B cell (primary cell): ENCODE measurements at regions not wholly inside any gene's neighbourhood (a gene's known extent, or its start where the extent isn't known, plus 50 kb on each side); places are given as distances from the start of the nearest gene placed in this dataset.

Source experiments
- ATAC-seq: fragments of 200-7000 bp; cut with Tn5 transposase; one replicate; pipeline ENCODE4 v1.10.0; 2021; ENCODE audit warnings: low read depth, mild to moderate bottlenecking, moderate number of reproducible peaks, moderate library complexity
- CTCF ChIA-PET: fragments of 350-600 bp; sonication (Branson Sonifier 250); formaldehyde crosslinking; loops from one replicate; lab custom pipeline; 2021; ENCODE audit warnings: antibody characterized with exemption, inconsistent platforms; lab: Charles Lee
- POLR2A ChIA-PET: fragments of 350-600 bp; sonication (Branson Sonifier 250); formaldehyde crosslinking; loops from one replicate; lab custom pipeline; 2021; ENCODE audit warnings: antibody characterized with exemption; lab: Charles Lee
- DNase-seq: peaks from one replicate; pipeline ENCODE4 v3.0.0; 2013
- H2AFZ ChIP-seq: 2 replicates; pipeline ENCODE4 v1.6.1; 2012; ENCODE audit warnings: mild to moderate bottlenecking, low read depth, low read length; ENCODE audit not compliant: insufficient read depth, poor library complexity, severe bottlenecking
- H3K27ac ChIP-seq, 2 donors: 1 replicate in 1 of 2; 2 replicates in 1 of 2; pipeline ENCODE4 v1.5.1; 2012 to 2013; ENCODE audit warnings: low read length in 2 of 2, mild to moderate bottlenecking in 2 of 2, moderate library complexity in 1 of 2
- H3K27me3 ChIP-seq, 4 experiments: fragments of 200-600 bp in 1 of 4; sonication (generic) in 1 of 4; replicated peaks in 1 of 4; 1 replicate in 2 of 4; 2 replicates in 2 of 4; pipeline versions ENCODE4 v1.6.1 to v1.7.0; 2013 to 2016; ENCODE audit warnings: low read length in 3 of 4, mild to moderate bottlenecking in 2 of 4, mixed read lengths in 1 of 4, moderate library complexity in 1 of 4; ENCODE audit not compliant: insufficient read depth in 4 of 4, control insufficient read depth in 3 of 4; ENCODE audit errors: control extremely low read depth in 1 of 4
- H3K36me3 ChIP-seq, 2 experiments: replicated peaks in 1 of 2; 1 replicate in 1 of 2; 2 replicates in 1 of 2; pipeline versions ENCODE4 v1.6.1 to v1.7.1; 2013; ENCODE audit warnings: low read length in 1 of 2; ENCODE audit not compliant: insufficient read depth in 2 of 2, control insufficient read depth in 1 of 2; ENCODE audit errors: control extremely low read depth in 1 of 2, extremely low read depth in 1 of 2
- H3K4me1 ChIP-seq, 2 donors: fragments of 200-600 bp in 1 of 2; sonication (generic) in 1 of 2; 1 replicate in 1 of 2; 2 replicates in 1 of 2; pipeline versions ENCODE4 v1.5.1 to v1.6.1; 2013 to 2017; ENCODE audit warnings: low read length in 2 of 2; ENCODE audit not compliant: control insufficient read depth in 2 of 2, insufficient read depth in 2 of 2
- H3K4me2 ChIP-seq: replicated peaks from 2 replicates; pipeline ENCODE3; 2012; ENCODE audit warnings: mild to moderate bottlenecking, low read depth, low read length; ENCODE audit not compliant: poor library complexity, severe bottlenecking
- H3K4me3 ChIP-seq, 5 experiments: fragments of 200-600 bp in 1 of 5; sonication (generic) in 1 of 5; 1 replicate in 3 of 5; 2 replicates in 2 of 5; pipeline versions ENCODE4 v1.5.1 to v1.7.0; 2011 to 2016; ENCODE audit warnings: low read length in 4 of 5, mild to moderate bottlenecking in 4 of 5, low read depth in 2 of 5, control low read depth in 1 of 5, moderate library complexity in 1 of 5; ENCODE audit not compliant: insufficient read depth in 1 of 5; ENCODE audit errors: control extremely low read depth in 1 of 5, extremely low read depth in 1 of 5
- H3K79me2 ChIP-seq: fragments of 200-600 bp; sonication (generic); one replicate; pipeline ENCODE4 v1.6.0; 2016; ENCODE audit warnings: low read length; ENCODE audit not compliant: control insufficient read depth, insufficient read depth
- H3K9ac ChIP-seq: fragments of 200-600 bp; sonication (generic); 2 replicates; pipeline ENCODE4 v1.6.1; 2017; ENCODE audit warnings: mild to moderate bottlenecking, low read length, moderate library complexity
- H3K9me3 ChIP-seq, 3 donors: one replicate each; pipeline versions ENCODE4 v1.6.1 to v1.7.1; 2013; ENCODE audit warnings: low read length in 2 of 3; ENCODE audit not compliant: control insufficient read depth in 2 of 3, insufficient read depth in 1 of 3; ENCODE audit errors: control extremely low read depth in 1 of 3
- H4K20me1 ChIP-seq: 2 replicates; pipeline ENCODE4 v1.6.0; 2012; ENCODE audit warnings: mild to moderate bottlenecking, low read length; ENCODE audit not compliant: insufficient read depth, control insufficient read depth, poor library complexity, severe bottlenecking
- H3K27ac Mint-ChIP-seq: one replicate; pipeline ENCODE4 v1.8.0; 2021; ENCODE audit warnings: mixed read lengths
- H3K27me3 Mint-ChIP-seq: one replicate; pipeline ENCODE4 v1.8.0; 2021; ENCODE audit warnings: mixed read lengths
- H3K4me1 Mint-ChIP-seq: one replicate; pipeline ENCODE4 v1.8.0; 2021; ENCODE audit warnings: mixed read lengths
- H3K4me3 Mint-ChIP-seq: one replicate; pipeline ENCODE4 v1.8.0; 2021; ENCODE audit warnings: mixed read lengths
- H3K9me3 Mint-ChIP-seq: one replicate; pipeline ENCODE4 v1.8.0; 2022; ENCODE audit warnings: mixed read lengths; ENCODE audit not compliant: insufficient read depth
- EZH2 ChIP-seq: IDR thresholded peaks from 2 replicates; pipeline ENCODE4 v1.6.1; 2012; ENCODE audit warnings: borderline replicate concordance, low read depth, mild to moderate bottlenecking, moderate library complexity, low read length; ENCODE audit not compliant: insufficient read depth, poor library complexity, severe bottlenecking
- WGBS: methylation state at CpG from one replicate; pipeline ENCODE4 v1.1.5; 2013; ENCODE audit warnings: missing lambda C conversion rate; ENCODE audit not compliant: insufficient coverage; 5-methylcytosine and 5-hydroxymethylcytosine counted together
- intact Hi-C: fragments of 100-400 bp; cut with micrococcal nuclease; formaldehyde crosslinking; loops from one replicate; pipeline ENCODE4 v1.10.0; 2022
- TF ChIP-seq, protein P1 (sequence below): fragments of 200-600 bp; IDR thresholded peaks from one replicate; pipeline ENCODE4 v1.8.0; 2022; ENCODE audit warnings: antibody characterized with exemption, mild to moderate bottlenecking

DNA sequence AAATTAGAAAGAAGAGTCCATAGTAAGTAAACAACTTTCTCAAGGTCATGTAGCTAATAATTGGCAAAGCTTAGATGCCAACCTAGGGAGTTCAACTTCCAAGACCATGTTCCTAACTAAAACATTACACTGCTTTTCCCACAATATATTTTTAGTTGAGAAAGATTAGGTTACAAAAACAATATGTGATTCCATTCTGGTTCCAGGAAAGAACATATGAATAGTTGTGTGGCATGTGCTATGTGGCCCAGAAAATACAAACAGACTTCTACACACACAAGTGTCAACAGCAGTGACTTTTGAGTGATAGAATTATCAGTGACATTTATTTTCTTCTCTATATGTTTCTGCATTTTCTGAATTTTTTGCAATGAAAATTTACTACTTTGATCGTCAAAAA, 62.7 kb upstream of the EDNRA start:
- ChIA-PET CTCF (no interaction called here), POLR2A (no interaction called here)
- no peak overlapping the region for H3K4me2 ChIP-seq
- Mint-ChIP-seq H3K27ac (no peak overlapping the region), H3K9me3 (peaks cover 5% of the 10 kb centered on the region), H3K4me1 (no peaks in the 10 kb centered on the region), H3K4me3 (no peak overlapping the region), H3K27me3 (no peaks in the 10 kb centered on the region)
- H3K9ac ChIP-seq = no peak overlapping the region
- H4K20me1 ChIP-seq = no peaks in the 10 kb centered on the region
- no peak for ATAC-seq
- no peaks in the 10 kb centered on the region for H3K79me2 ChIP-seq
- no CpG with 5 or more reads among the region's 1 CpG for whole genome bisulfite sequencing
- no peak overlapping the region for H3K27ac ChIP-seq
- H3K4me3 ChIP-seq = no peak overlapping the region
- no peaks in the 10 kb centered on the region for H3K36me3 ChIP-seq
- no peak overlapping the region for H2AFZ ChIP-seq
- intact Hi-C loops = no loop called here
- TF ChIP-seq EZH2 = no peak
- TF ChIP-seq, protein P1, sequence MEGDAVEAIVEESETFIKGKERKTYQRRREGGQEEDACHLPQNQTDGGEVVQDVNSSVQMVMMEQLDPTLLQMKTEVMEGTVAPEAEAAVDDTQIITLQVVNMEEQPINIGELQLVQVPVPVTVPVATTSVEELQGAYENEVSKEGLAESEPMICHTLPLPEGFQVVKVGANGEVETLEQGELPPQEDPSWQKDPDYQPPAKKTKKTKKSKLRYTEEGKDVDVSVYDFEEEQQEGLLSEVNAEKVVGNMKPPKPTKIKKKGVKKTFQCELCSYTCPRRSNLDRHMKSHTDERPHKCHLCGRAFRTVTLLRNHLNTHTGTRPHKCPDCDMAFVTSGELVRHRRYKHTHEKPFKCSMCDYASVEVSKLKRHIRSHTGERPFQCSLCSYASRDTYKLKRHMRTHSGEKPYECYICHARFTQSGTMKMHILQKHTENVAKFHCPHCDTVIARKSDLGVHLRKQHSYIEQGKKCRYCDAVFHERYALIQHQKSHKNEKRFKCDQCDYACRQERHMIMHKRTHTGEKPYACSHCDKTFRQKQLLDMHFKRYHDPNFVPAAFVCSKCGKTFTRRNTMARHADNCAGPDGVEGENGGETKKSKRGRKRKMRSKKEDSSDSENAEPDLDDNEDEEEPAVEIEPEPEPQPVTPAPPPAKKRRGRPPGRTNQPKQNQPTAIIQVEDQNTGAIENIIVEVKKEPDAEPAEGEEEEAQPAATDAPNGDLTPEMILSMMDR = no peak
- H3K27me3 ChIP-seq = no peaks in the 10 kb centered on the region
- no peak for DNase-seq
- H3K4me1 ChIP-seq = no peaks in the 10 kb centered on the region
- no peaks in the 10 kb centered on the region for H3K9me3 ChIP-seq

DNA sequence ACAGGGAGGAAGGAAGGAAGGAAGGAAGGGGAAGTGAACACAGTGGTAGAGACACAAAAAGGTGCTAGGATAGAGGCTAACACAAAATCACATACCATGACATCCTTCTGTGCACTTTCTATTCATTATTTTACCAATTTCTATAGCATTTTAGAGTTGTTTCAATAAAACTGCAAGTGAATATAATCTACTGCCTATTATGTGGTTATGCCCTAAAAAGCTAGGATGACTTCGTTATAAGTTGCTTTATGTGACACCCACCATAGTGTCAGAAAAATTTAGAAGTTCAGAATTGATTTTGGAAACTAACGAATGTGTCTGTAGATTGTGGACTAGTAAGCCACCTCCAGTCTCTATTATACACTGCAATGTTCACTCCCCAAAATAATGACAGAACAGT, 59.4 kb upstream of the EDNRA start:
- Histone ChIP-seq H3K79me2 (no peaks in the 10 kb centered on the region), H3K4me3 (no peak overlapping the region), H3K27me3 (no peaks in the 10 kb centered on the region), H3K9ac (no peak overlapping the region), H3K9me3 (no peaks in the 10 kb centered on the region), H3K27ac (no peak overlapping the region), H4K20me1 (no peaks in the 10 kb centered on the region), H2AFZ (no peak overlapping the region), H3K4me1 (no peaks in the 10 kb centered on the region), H3K36me3 (no peaks in the 10 kb centered on the region), H3K4me2 (no peak overlapping the region)
- H3K27ac Mint-ChIP-seq = no peak overlapping the region
- ATAC-seq (no peak), DNase-seq (no peak)
- no peaks in the 10 kb centered on the region for H3K9me3 Mint-ChIP-seq
- H3K4me1 Mint-ChIP-seq = no peaks in the 10 kb centered on the region
- no peaks in the 10 kb centered on the region for H3K27me3 Mint-ChIP-seq
- intact Hi-C loops = no loop called here
- CTCF ChIA-PET = no interaction called here
- TF ChIP-seq EZH2 = no peak
- TF ChIP-seq, protein P1 = no peak
- POLR2A ChIA-PET = no interaction called here
- no CpG with 5 or more reads among the region's 2 CpGs for WGBS
- H3K4me3 Mint-ChIP-seq = no peak overlapping the region
